K562 (cell line): ENCODE measurements at regions not wholly inside any gene's neighbourhood (a gene's known extent, or its start where the extent isn't known, plus 50 kb on each side); places are given as distances from the start of the nearest gene placed in this dataset.

Experiments used
- ATAC-seq: fragments of 200-7000 bp; cut with Tn5 transposase; 3 replicates; pipeline ENCODE4 v1.9.1; 2020; ENCODE audit warnings: moderate library complexity
- BruUV-seq: library from RNA; stranded (reverse); fragments of 400-500 nt; replicated peaks from 2 replicates; lab custom pipeline; 2021; lab: Mats Ljungman, UMichigan
- CTCF ChIA-PET: fragments of 300-600 bp; formaldehyde crosslinking; extraction: SDS; loops from one replicate; lab custom pipeline; 2021; ENCODE audit warnings: low intra/inter-chr PET ratio; lab: Yijun Ruan, JAX
- POLR2A ChIA-PET: fragments of 300-600, 350-650 bp; sonication (Branson Sonifier 250); formaldehyde crosslinking; extraction: SDS; loops from one replicate; lab custom pipeline; 2021; ENCODE audit warnings: antibody characterized with exemption, inconsistent platforms; lab: Yijun Ruan, JAX
- DNase-seq, 4 experiments: peaks; one replicate each; pipeline versions ENCODE4 v3.0.0 to v3.0.0-alpha.2; 2011 to 2018; ENCODE audit warnings: low spot score in 3 of 4, mixed read lengths in 3 of 4; ENCODE audit errors: extremely low read depth in 1 of 4
- FAIRE-seq: peaks from 2 replicates; lab custom pipeline; 2011; peaks lifted over from hg19 to GRCh38; lab: Jason Lieb, UNC
- H2AFZ ChIP-seq: 2 replicates; pipeline ENCODE4 v1.6.0; 2011; ENCODE audit warnings: low read depth, low read length, control low read depth, inconsistent platforms
- H3K27ac ChIP-seq: fragments of 200-600 bp; 3 replicates; pipeline ENCODE4 v1.8.0; 2011; ENCODE audit warnings: low read depth, mild to moderate bottlenecking, control low read depth, inconsistent platforms, low read length, moderate library complexity, mixed read lengths; ENCODE audit errors: extremely low read depth
- H3K27me3 ChIP-seq, 2 experiments: fragments of 300-600 bp in 1 of 2; 2 replicates in 1 of 2; 3 replicates in 1 of 2; pipeline versions ENCODE4 v1.6.0 to v1.8.0; 2011; ENCODE audit warnings: inconsistent platforms in 2 of 2, low read length in 2 of 2, mild to moderate bottlenecking in 1 of 2, mixed read lengths in 1 of 2, moderate library complexity in 1 of 2; ENCODE audit not compliant: control insufficient read depth in 2 of 2, insufficient read depth in 2 of 2
- H3K36me3 ChIP-seq: fragments of 300-600 bp; 3 replicates; pipeline ENCODE4 v1.8.0; 2011; ENCODE audit warnings: mild to moderate bottlenecking, low read length, inconsistent platforms; ENCODE audit not compliant: control insufficient read depth, insufficient read depth
- H3K4me1 ChIP-seq, 2 experiments: fragments of 200-600 bp in 1 of 2; replicated peaks in 1 of 2; 2 replicates in 1 of 2; 3 replicates in 1 of 2; pipeline versions ENCODE4 v1.5.1 to v1.8.0; 2011; ENCODE audit warnings: inconsistent platforms in 2 of 2, low read length in 2 of 2, mild to moderate bottlenecking in 1 of 2, mixed read lengths in 1 of 2, moderate library complexity in 1 of 2; ENCODE audit not compliant: control insufficient read depth in 2 of 2, insufficient read depth in 2 of 2
- H3K4me2 ChIP-seq: 2 replicates; pipeline ENCODE4 v1.6.1; 2011; ENCODE audit warnings: low read length, control low read depth, inconsistent platforms, mixed read lengths; ENCODE audit not compliant: insufficient read depth
- H3K4me3 ChIP-seq: fragments of 200-600 bp; sonication (generic), shearing (Covaris generic); 2 replicates; pipeline ENCODE4 v1.5.1; 2016; ENCODE audit warnings: control low read depth, inconsistent platforms
- H3K79me2 ChIP-seq: fragments of 200-600 bp; 3 replicates; pipeline ENCODE4 v1.8.0; 2011; ENCODE audit warnings: low read length, inconsistent platforms; ENCODE audit not compliant: control insufficient read depth, insufficient read depth
- H3K9ac ChIP-seq, 2 experiments: 2 replicates each; pipeline versions ENCODE4 v1.6.0 to v1.6.1; 2011; ENCODE audit warnings: low read depth in 2 of 2, low read length in 2 of 2, control low read depth in 1 of 2, inconsistent platforms in 1 of 2, mild to moderate bottlenecking in 1 of 2, mixed read lengths in 1 of 2; ENCODE audit not compliant: insufficient read depth in 1 of 2
- H3K9me1 ChIP-seq: one replicate; pipeline ENCODE4 v1.6.0; 2011; ENCODE audit warnings: inconsistent platforms, mild to moderate bottlenecking, low read length, moderate library complexity; ENCODE audit not compliant: control insufficient read depth, insufficient read depth
- H3K9me3 ChIP-seq: replicated peaks from 2 replicates; pipeline ENCODE4 v1.5.1; 2011; ENCODE audit warnings: low read depth, low read length, inconsistent platforms; ENCODE audit not compliant: control insufficient read depth, insufficient read depth
- H4K20me1 ChIP-seq: replicated peaks from 2 replicates; pipeline ENCODE4 v1.6.1; 2011; ENCODE audit warnings: low read length, inconsistent platforms, mixed read lengths; ENCODE audit not compliant: control insufficient read depth, insufficient read depth
- CREB5 ChIP-seq: fragments of 250-450 bp; sonication (Bioruptor Pico); IDR thresholded peaks from 2 replicates; pipeline ENCODE4 v1.5.0; 2020; ENCODE audit warnings: mild to moderate bottlenecking
- CXXC5 ChIP-seq: fragments of 250-450 bp; sonication (Bioruptor Pico); IDR thresholded peaks from 2 replicates; pipeline ENCODE4 v1.8.0; 2022; ENCODE audit warnings: inconsistent platforms, mild to moderate bottlenecking, moderate library complexity
- DACH1 ChIP-seq: fragments of 450-650 bp; IDR thresholded peaks from 2 replicates; pipeline ENCODE4 v1.6.1; 2018; ENCODE audit not compliant: partially characterized antibody
- EP300 ChIP-seq: IDR thresholded peaks from 2 replicates; pipeline ENCODE4 v1.6.1; 2012; ENCODE audit warnings: low read length, improper control_type of control experiment
- FOXP1 ChIP-seq: sonication (generic); formaldehyde crosslinking; IDR thresholded peaks from 2 replicates; pipeline ENCODE4 v1.8.0; 2022; ENCODE audit warnings: mild to moderate bottlenecking, missing genetic modification reagents
- HDAC1 ChIP-seq, 2 experiments: fragments of 450-650 bp; IDR thresholded peaks; 2 replicates each; pipeline ENCODE4 v1.6.1; 2016 to 2017; ENCODE audit warnings: inconsistent platforms in 1 of 2, mild to moderate bottlenecking in 1 of 2, moderate library complexity in 1 of 2
- HDAC6 ChIP-seq: IDR thresholded peaks from 2 replicates; pipeline ENCODE4 v1.6.1; 2012; ENCODE audit warnings: low read depth, mild to moderate bottlenecking, control low read depth, inconsistent platforms, low read length, moderate library complexity
- HLTF ChIP-seq: fragments of 450-650 bp; IDR thresholded peaks from 2 replicates; pipeline ENCODE4 v1.6.1; 2016
- L3MBTL2 ChIP-seq: fragments of 450-650 bp; IDR thresholded peaks from 2 replicates; pipeline ENCODE4 v1.6.1; 2016; ENCODE audit warnings: mild to moderate bottlenecking, moderate library complexity
- MAFG ChIP-seq: fragments of 450-650 bp; conservative IDR thresholded peaks from 2 replicates; pipeline ENCODE4 v1.6.1; 2016; ENCODE audit warnings: missing genetic modification characterization, missing compliant biosample characterization
- POU5F1 ChIP-seq: fragments of 150-350 bp; IDR thresholded peaks from 2 replicates; pipeline ENCODE4 v1.6.1; 2014; ENCODE audit warnings: borderline replicate concordance, low read length, low read depth, mild to moderate bottlenecking; ENCODE audit not compliant: partially characterized antibody
- PRMT5 ChIP-seq: sonication (generic); formaldehyde crosslinking; IDR thresholded peaks from 2 replicates; pipeline ENCODE4 v1.5.0; 2020; ENCODE audit warnings: missing genetic modification reagents
- RFX5 ChIP-seq: IDR thresholded peaks from 2 replicates; pipeline ENCODE4 v1.6.1; 2011; ENCODE audit warnings: low read depth, mild to moderate bottlenecking, improper control_type of control experiment, low read length
- SNRNP70 ChIP-seq: fragments of 200-400 bp; formaldehyde crosslinking; optimal IDR thresholded peaks from 2 replicates; pipeline ENCODE3; 2017; ENCODE audit warnings: low read depth, low read length
- TARDBP ChIP-seq: fragments of 450-650 bp; IDR thresholded peaks from 2 replicates; pipeline ENCODE4 v1.6.1; 2016
- TOE1 ChIP-seq, 2 experiments: fragments of 450-650 bp in 1 of 2; sonication (generic) in 1 of 2; formaldehyde crosslinking in 1 of 2; IDR thresholded peaks; 2 replicates each; pipeline versions ENCODE4 v1.7.1 to v1.8.0; 2016 to 2022; ENCODE audit warnings: borderline replicate concordance in 2 of 2, mild to moderate bottlenecking in 2 of 2, antibody characterized with exemption in 1 of 2, inconsistent platforms in 1 of 2, low read depth in 1 of 2, missing genetic modification reagents in 1 of 2, moderate library complexity in 1 of 2
- ZBTB43 ChIP-seq: sonication (generic); formaldehyde crosslinking; IDR thresholded peaks from 2 replicates; pipeline ENCODE4 v1.8.0; 2023; ENCODE audit warnings: mild to moderate bottlenecking, missing genetic modification reagents
- ZNF655 ChIP-seq: fragments of 250-450 bp; sonication (Bioruptor Pico); IDR thresholded peaks from 2 replicates; pipeline ENCODE4 v1.5.0; 2021
- whole genome bisulfite sequencing: fragments of 100-300 bp; shearing (Covaris generic); methylation state at CpG from one replicate; pipeline ENCODE4 v1.1.6; 2016; ENCODE audit warnings: low coverage, mixed read lengths; ENCODE audit not compliant: insufficient coverage; ENCODE audit errors: missing lambda C conversion rate; 5-methylcytosine and 5-hydroxymethylcytosine counted together
- in situ Hi-C: fragments of 300-500 bp; cut with MboI; formaldehyde crosslinking; loops from 4 replicates; pipeline ENCODE4 v1.15.0; 2018; ENCODE audit warnings: inconsistent platforms, mixed read lengths
- intact Hi-C: fragments of 100-400 bp; cut with micrococcal nuclease; formaldehyde crosslinking; loops from 2 replicates; pipeline ENCODE4 v1.14.2; 2022

GRCh38 chr5:97544240-97544639 is 361.2 kb upstream of the RIOK2 start:
- Histone ChIP-seq H2AFZ (no peak overlapping the region), H3K4me1 (no peaks in the 10 kb centered on the region), H3K9me1 (no peaks in the 10 kb centered on the region), H3K79me2 (no peaks in the 10 kb centered on the region), H3K9ac (no peak overlapping the region), H3K27ac (no peak overlapping the region), H4K20me1 (no peaks in the 10 kb centered on the region), H3K4me2 (no peak overlapping the region), H3K9me3 (no peaks in the 10 kb centered on the region), H3K27me3 (no peaks in the 10 kb centered on the region), H3K4me3 (no peak overlapping the region), H3K36me3 (no peaks in the 10 kb centered on the region)
- ChIA-PET POLR2A (no interaction called here), CTCF (no interaction called here)
- TF ChIP-seq DACH1 (no peak), HDAC1 (IDR thresholded peaks at IDR 0.05) (no peak), EP300 (no peak), TARDBP (no peak), SNRNP70 (no peak), CREB5 (CRISPR knock-in tag) (no peak), HLTF (no peak), L3MBTL2 (no peak), HDAC6 (no peak), ZNF655 (CRISPR knock-in tag) (no peak), ZBTB43 (CRISPR knock-in tag) (no peak), PRMT5 (no peak), RFX5 (no peak), CXXC5 (CRISPR knock-in tag) (no peak), FOXP1 (CRISPR knock-in tag) (no peak), TOE1 (IDR thresholded peaks at IDR 0.05; ENCODE audit: borderline replicate concordance) (no peak), TOE1 (CRISPR knock-in tag; IDR thresholded peaks at IDR 0.05; ENCODE audit: borderline replicate concordance, low read depth) (no peak), MAFG (tag) (no peak), POU5F1 (no peak)
- FAIRE-seq: no peak
- intact Hi-C loops (no loop called here), in situ Hi-C loops (no loop called here)
- no TSS peak for BruUV-seq
- WGBS: 2% methylated on average over 3 of the region's 3 CpGs
- ATAC-seq: no peak
- DNase-seq: no peak
